ENCODE measurements at regions not wholly inside any gene's neighbourhood (a gene's known extent, or its start where the extent isn't known, plus 50 kb on each side); places are given as distances from the start of the nearest gene placed in this dataset.

- no peak for TF ChIP-seq CTCF (conservative IDR thresholded peaks at IDR 0.05; ENCODE audit: low read depth, low read length)
- no peak for TF ChIP-seq EZH2 (IDR thresholded peaks at IDR 0.05; ENCODE audit: borderline replicate concordance, low read depth, low read length, poor library complexity, severe bottlenecking)
These were observed 443.2 kb upstream of the ID2 start for GRCh38 chr2:8238521-8239230.
